ENCODE measurements at regions not wholly inside any gene's neighbourhood (a gene's known extent, or its start where the extent isn't known, plus 50 kb on each side); places are given as distances from the start of the nearest gene placed in this dataset.

DNA sequence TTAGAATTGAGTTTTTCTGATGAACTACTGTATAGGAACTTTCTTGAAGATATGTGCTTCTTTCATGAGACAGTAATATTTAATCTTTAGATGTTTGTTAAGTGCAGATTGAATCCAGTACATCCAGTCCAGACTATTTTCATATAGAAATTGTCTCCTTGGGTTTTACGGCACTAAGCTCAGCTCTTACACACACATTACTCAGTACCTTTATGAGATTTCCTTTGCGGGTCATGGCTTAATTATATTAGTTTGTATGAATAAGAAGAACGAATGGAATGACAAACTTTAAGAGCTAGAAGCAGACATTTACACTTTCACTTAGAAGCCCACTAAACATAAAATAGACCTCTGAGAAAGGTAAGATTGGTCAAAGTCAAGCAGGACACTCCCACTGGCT, 223.3 kb upstream of the THUMPD2 start:
- TF ChIP-seq, protein P1, sequence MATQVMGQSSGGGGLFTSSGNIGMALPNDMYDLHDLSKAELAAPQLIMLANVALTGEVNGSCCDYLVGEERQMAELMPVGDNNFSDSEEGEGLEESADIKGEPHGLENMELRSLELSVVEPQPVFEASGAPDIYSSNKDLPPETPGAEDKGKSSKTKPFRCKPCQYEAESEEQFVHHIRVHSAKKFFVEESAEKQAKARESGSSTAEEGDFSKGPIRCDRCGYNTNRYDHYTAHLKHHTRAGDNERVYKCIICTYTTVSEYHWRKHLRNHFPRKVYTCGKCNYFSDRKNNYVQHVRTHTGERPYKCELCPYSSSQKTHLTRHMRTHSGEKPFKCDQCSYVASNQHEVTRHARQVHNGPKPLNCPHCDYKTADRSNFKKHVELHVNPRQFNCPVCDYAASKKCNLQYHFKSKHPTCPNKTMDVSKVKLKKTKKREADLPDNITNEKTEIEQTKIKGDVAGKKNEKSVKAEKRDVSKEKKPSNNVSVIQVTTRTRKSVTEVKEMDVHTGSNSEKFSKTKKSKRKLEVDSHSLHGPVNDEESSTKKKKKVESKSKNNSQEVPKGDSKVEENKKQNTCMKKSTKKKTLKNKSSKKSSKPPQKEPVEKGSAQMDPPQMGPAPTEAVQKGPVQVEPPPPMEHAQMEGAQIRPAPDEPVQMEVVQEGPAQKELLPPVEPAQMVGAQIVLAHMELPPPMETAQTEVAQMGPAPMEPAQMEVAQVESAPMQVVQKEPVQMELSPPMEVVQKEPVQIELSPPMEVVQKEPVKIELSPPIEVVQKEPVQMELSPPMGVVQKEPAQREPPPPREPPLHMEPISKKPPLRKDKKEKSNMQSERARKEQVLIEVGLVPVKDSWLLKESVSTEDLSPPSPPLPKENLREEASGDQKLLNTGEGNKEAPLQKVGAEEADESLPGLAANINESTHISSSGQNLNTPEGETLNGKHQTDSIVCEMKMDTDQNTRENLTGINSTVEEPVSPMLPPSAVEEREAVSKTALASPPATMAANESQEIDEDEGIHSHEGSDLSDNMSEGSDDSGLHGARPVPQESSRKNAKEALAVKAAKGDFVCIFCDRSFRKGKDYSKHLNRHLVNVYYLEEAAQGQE (IDR thresholded peaks at IDR 0.05; ENCODE audit: insufficient read depth in 1 of 2, low read depth in 2 of 2, low read length in 2 of 2), result no peak
- no peak for TF ChIP-seq SIN3A (IDR thresholded peaks at IDR 0.05; ENCODE audit: borderline replicate concordance, insufficient read depth, low read length)
- TF ChIP-seq POLR2AphosphoS5 (IDR thresholded peaks at IDR 0.05; ENCODE audit: low read depth, low read length), result no peak
- TF ChIP-seq TAF1 (IDR thresholded peaks at IDR 0.05; ENCODE audit: borderline replicate concordance, insufficient read depth, low read length), result no peak
